Pancreas (tissue), 10 donors: ENCODE measurements at regions not wholly inside any gene's neighbourhood (a gene's known extent, or its start where the extent isn't known, plus 50 kb on each side); places are given as distances from the start of the nearest gene placed in this dataset.

Experiments
- ATAC-seq, 4 donors: fragments of 200-7000 bp; cut with Tn5 transposase; one replicate each; pipeline versions ENCODE4 v1.8.0 to v1.9.1; 2020; ENCODE audit warnings: mild to moderate bottlenecking in 4 of 4, moderate library complexity in 4 of 4
- DNase-seq, 6 donors: peaks; one replicate each; pipeline ENCODE4 v3.0.0-alpha.2; 2020
- FAIRE-seq: peaks from 2 replicates; lab custom pipeline; 2012; peaks lifted over from hg19 to GRCh38; lab: Jason Lieb, UNC
- H3K27ac ChIP-seq, 4 donors: fragments of 200-600 bp; sonication (generic); 1 replicate in 3 of 4; 2 replicates in 1 of 4; pipeline versions ENCODE4 v1.5.0 to v1.8.0; 2020
- H3K27me3 ChIP-seq, 4 donors: fragments of 200-600 bp; one replicate each; pipeline ENCODE4 v1.8.0; 2021
- H3K36me3 ChIP-seq, 3 donors: fragments of 200-600 bp; sonication (generic) in 1 of 3; one replicate each; pipeline versions ENCODE4 v1.5.0 to v1.8.0; 2020 to 2021
- H3K4me1 ChIP-seq, 3 donors: fragments of 200-600 bp; one replicate each; pipeline ENCODE4 v1.8.0; 2021
- H3K4me3 ChIP-seq, 4 donors: fragments of 200-600 bp; sonication (generic) in 2 of 4; one replicate each; pipeline versions ENCODE4 v1.5.0 to v1.8.0; 2020 to 2021
- H3K9me3 ChIP-seq, 4 donors: fragments of 200-600 bp; one replicate each; pipeline ENCODE4 v1.8.0; 2021
- CTCF ChIP-seq, 4 donors: fragments of 200-600 bp; sonication (generic) in 3 of 4; IDR thresholded peaks; one replicate each; pipeline versions ENCODE4 v1.5.0 to v1.8.0; 2021; ENCODE audit warnings: antibody characterized with exemption in 4 of 4
- WGBS, 2 donors: extraction: QIAGEN DNeasy Blood & Tissue Kit; methylation state at CpG; one replicate each; pipeline ENCODE4 v1.1.7; 2013; 5-methylcytosine and 5-hydroxymethylcytosine counted together
- intact Hi-C, 3 donors: fragments of 100-400 bp; cut with DNase I; formaldehyde crosslinking; loops; one replicate each; pipeline versions ENCODE4 v1.11.1 to v1.14.2; 2022
- donor health status: healthy with polysubstance abuse.
- donor health status: DM: no; HTN: no; CAD: no; lungs with moderate emphysema.
- donor health status: DM: no; HTN: no; CAD: no.
- donor health status: control.
- donor health status: control.
- donor health status: Bipolar disorder and iron deficiency.
- donor health status: DM: yes; HTN: yes; CAD: no.
- donor health status: DM: no; HTN: no; CAD: no.
- donor health status: DM: no; HTN: no; CAD: no.
- donor health status: DM: yes; HTN: yes; CAD: no.

GRCh38 chr6:139474145-139475108, 100.0 kb upstream of the CITED2 start:
- peak overlapping the region; percentile 53 to 83 (median 68) for H3K27ac ChIP-seq

GRCh38 chr6:139473731-139474130, 99.3 kb upstream of the CITED2 start:
- 5 to 12% methylated on average over 2 of the region's 2 CpGs for WGBS, 2 donors
- no peaks in the 10 kb centered on the region for H3K27me3 ChIP-seq
- peak overlapping the region in 3 of 4 donors; percentile 5 to 41 (median 36) for H3K4me3 ChIP-seq
- ATAC-seq (peak; percentile 11 to 38 (median 22)), FAIRE-seq (no peak), DNase-seq (no peak)
- H3K36me3 ChIP-seq: no peaks in the 10 kb centered on the region
- H3K4me1 ChIP-seq: peaks cover 5 to 25% (median 6%) of the 10 kb centered on the region in 3 donors
- TF ChIP-seq CTCF (IDR thresholded peaks at IDR 0.05): no peak
- H3K27ac ChIP-seq: peak overlapping the region; percentile 53 to 83 (median 68)
- intact Hi-C loops: no loop called here
- H3K9me3 ChIP-seq: no peaks in the 10 kb centered on the region

More at GRCh38 chr6:139474145-139475108, 100.0 kb upstream of the CITED2 start:
- peaks cover 5 to 25% (median 6%) of the 10 kb centered on the region in 3 donors for H3K4me1 ChIP-seq
- no peaks in the 10 kb centered on the region for H3K36me3 ChIP-seq
- DNase-seq (peak in 3 of 6 donors; percentile 22 to 33 (median 28)), FAIRE-seq (no peak), ATAC-seq (peak; percentile 53 to 69 (median 67))
- no peaks in the 10 kb centered on the region for H3K9me3 ChIP-seq
- no peak for TF ChIP-seq CTCF (IDR thresholded peaks at IDR 0.05)
- intact Hi-C loops: no loop called here
- 4 to 5% methylated on average over 7 of the region's 7 CpGs for WGBS, 2 donors
- H3K27me3 ChIP-seq: no peaks in the 10 kb centered on the region
- peak overlapping the region in 3 of 4 donors; percentile 5 to 41 (median 36) for H3K4me3 ChIP-seq

GRCh38 chr6:139473231-139473701, 98.8 kb upstream of the CITED2 start:
- intact Hi-C loops: no loop called here
- peak; percentile 73 to 83 (median 81) for ATAC-seq

GRCh38 chr6:139472351-139473015, 98.0 kb upstream of the CITED2 start:
- no peaks in the 10 kb centered on the region for H3K36me3 ChIP-seq
- no peaks in the 10 kb centered on the region for H3K27me3 ChIP-seq
- H3K27ac ChIP-seq: peak overlapping the region; percentile 53 to 83 (median 68)
- H3K4me3 ChIP-seq: peak overlapping the region in 1 of 4 donors; percentile 41
- peaks cover 5 to 25% (median 6%) of the 10 kb centered on the region in 3 donors for H3K4me1 ChIP-seq
- FAIRE-seq: no peak
- ATAC-seq: peak; percentile 29 to 44 (median 36)
- WGBS, 2 donors: 75 to 82% methylated on average over 12 of the region's 12 CpGs
- intact Hi-C loops: no loop called here
- no peaks in the 10 kb centered on the region for H3K9me3 ChIP-seq
- no peak for DNase-seq
- no peak for TF ChIP-seq CTCF (IDR thresholded peaks at IDR 0.05)

More at GRCh38 chr6:139473231-139473701, 98.8 kb upstream of the CITED2 start:
- 25 to 30% methylated on average over 14 of the region's 14 CpGs for WGBS, 2 donors
- DNase-seq (peak in 5 of 6 donors; percentile 35 to 61 (median 57)), FAIRE-seq (no peak)
- Histone ChIP-seq H3K36me3 (no peaks in the 10 kb centered on the region), H3K4me3 (peak overlapping the region in 3 of 4 donors; percentile 5 to 41 (median 36)), H3K27ac (peak overlapping the region; percentile 53 to 83 (median 68)), H3K27me3 (no peaks in the 10 kb centered on the region), H3K4me1 (peaks cover 5 to 25% (median 6%) of the 10 kb centered on the region in 3 donors), H3K9me3 (no peaks in the 10 kb centered on the region)
- TF ChIP-seq CTCF (IDR thresholded peaks at IDR 0.05): no peak
